Osteoblast (primary cell): ENCODE measurements at regions not wholly inside any gene's neighbourhood (a gene's known extent, or its start where the extent isn't known, plus 50 kb on each side); places are given as distances from the start of the nearest gene placed in this dataset.

Source experiments
- DNase-seq: peaks from one replicate; pipeline ENCODE4 v3.0.0; 2011; ENCODE audit warnings: low spot score, mixed read lengths; ENCODE audit not compliant: insufficient read length; ENCODE audit errors: missing footprints
- H2AFZ ChIP-seq: 2 replicates; pipeline ENCODE4 v1.6.0; 2011; ENCODE audit warnings: mild to moderate bottlenecking, low read length
- H3K27ac ChIP-seq: 2 replicates; pipeline ENCODE4 v1.5.1; 2011; ENCODE audit warnings: mild to moderate bottlenecking, low read depth, low read length, moderate library complexity
- H3K27me3 ChIP-seq: 2 replicates; pipeline ENCODE4 v1.6.0; 2012; ENCODE audit warnings: mild to moderate bottlenecking, control low read depth, inconsistent platforms, low read length, moderate library complexity; ENCODE audit not compliant: insufficient read depth
- H3K36me3 ChIP-seq: 2 replicates; pipeline ENCODE4 v1.5.1; 2011; ENCODE audit warnings: mild to moderate bottlenecking, low read length, control low read depth, moderate library complexity; ENCODE audit not compliant: insufficient read depth
- H3K4me1 ChIP-seq: 2 replicates; pipeline ENCODE4 v1.5.1; 2011; ENCODE audit warnings: mild to moderate bottlenecking, low read length, control low read depth, moderate library complexity; ENCODE audit not compliant: insufficient read depth
- H3K4me2 ChIP-seq: 2 replicates; pipeline ENCODE4 v1.6.0; 2011; ENCODE audit warnings: mild to moderate bottlenecking, low read length; ENCODE audit not compliant: insufficient read depth
- H3K4me3 ChIP-seq: fragments of 200-600 bp; sonication (generic); 3 replicates; pipeline ENCODE4 v1.5.1; 2012; ENCODE audit warnings: mild to moderate bottlenecking, low read length, inconsistent platforms; ENCODE audit not compliant: insufficient read depth
- H3K79me2 ChIP-seq: 2 replicates; pipeline ENCODE4 v1.6.0; 2012; ENCODE audit warnings: mild to moderate bottlenecking, low read length, control low read depth, inconsistent platforms; ENCODE audit not compliant: insufficient read depth
- H3K9me3 ChIP-seq: 2 replicates; pipeline ENCODE4 v1.5.1; 2011; ENCODE audit warnings: low read depth, low read length, control low read depth
- H4K20me1 ChIP-seq: 2 replicates; pipeline ENCODE4 v1.6.0; 2012; ENCODE audit warnings: mild to moderate bottlenecking, low read length, control low read depth; ENCODE audit not compliant: insufficient read depth
- CTCF ChIP-seq: IDR thresholded peaks from 2 replicates; pipeline ENCODE4 v1.5.1; 2011; ENCODE audit warnings: mild to moderate bottlenecking, low read depth, low read length, moderate library complexity; ENCODE audit errors: extremely low read depth

- Histone ChIP-seq H3K79me2 (no peaks in the 10 kb centered on the region), H3K36me3 (no peaks in the 10 kb centered on the region), H3K4me1 (no peaks in the 10 kb centered on the region), H3K4me2 (no peak overlapping the region), H3K27me3 (no peaks in the 10 kb centered on the region), H4K20me1 (no peaks in the 10 kb centered on the region), H3K4me3 (no peak overlapping the region), H2AFZ (no peak overlapping the region), H3K9me3 (peaks cover 5% of the 10 kb centered on the region), H3K27ac (no peak overlapping the region)
- TF ChIP-seq CTCF = no peak
- DNase-seq = no peak
Measured at GRCh38 chr3:86257955-86258641, 732.9 kb downstream of the VGLL3 start.

DNA sequence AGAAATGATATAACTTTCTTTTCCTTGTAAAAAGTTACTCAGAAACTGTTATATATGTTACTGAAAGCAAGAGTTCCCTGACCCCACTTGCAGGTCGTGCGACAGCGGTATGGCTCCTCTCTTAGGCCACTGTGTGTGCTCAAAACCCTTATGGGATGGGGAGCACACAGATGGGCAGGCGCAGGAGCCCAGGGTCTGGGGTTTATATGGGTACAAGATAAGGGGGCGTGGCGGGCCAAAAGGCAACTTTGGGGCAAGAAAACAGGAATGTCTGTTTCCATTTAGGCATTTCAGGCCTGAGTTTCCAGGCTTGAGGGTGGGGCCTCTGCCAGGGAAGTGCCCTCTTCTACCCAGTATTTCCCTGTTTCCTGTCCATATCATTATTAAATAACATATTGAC is 736.5 kb downstream of the VGLL3 start:
- Histone ChIP-seq H3K4me1 (no peaks in the 10 kb centered on the region), H3K36me3 (no peaks in the 10 kb centered on the region), H3K4me2 (no peak overlapping the region), H2AFZ (no peak overlapping the region), H3K79me2 (no peaks in the 10 kb centered on the region), H3K27ac (no peak overlapping the region), H3K9me3 (peaks cover 5% of the 10 kb centered on the region), H4K20me1 (no peaks in the 10 kb centered on the region), H3K4me3 (no peak overlapping the region), H3K27me3 (no peaks in the 10 kb centered on the region)
- no peak for TF ChIP-seq CTCF
- no peak for DNase-seq

DNA sequence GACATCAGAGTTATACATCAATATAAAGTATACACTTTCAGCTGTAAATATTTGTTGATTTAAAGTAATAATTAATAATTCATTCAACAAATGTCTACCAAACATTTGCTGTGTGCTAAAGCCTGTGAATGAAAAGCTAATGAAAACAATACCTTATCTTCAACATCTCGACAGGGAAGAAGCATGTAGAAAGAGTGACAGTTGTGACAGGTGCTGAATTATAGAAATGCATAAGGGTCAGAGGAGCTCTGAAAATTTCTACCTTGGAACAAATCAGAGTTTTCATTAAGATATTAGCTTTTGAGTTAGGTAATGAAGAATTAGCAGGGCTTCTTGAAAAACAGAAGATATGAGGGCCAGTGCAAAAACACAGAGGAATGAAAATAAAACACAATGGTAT is 739.2 kb downstream of the VGLL3 start:
- Histone ChIP-seq H3K4me2 (no peak overlapping the region), H3K36me3 (no peaks in the 10 kb centered on the region), H3K79me2 (no peaks in the 10 kb centered on the region), H3K4me1 (no peaks in the 10 kb centered on the region), H3K27ac (no peak overlapping the region), H3K4me3 (no peak overlapping the region), H4K20me1 (no peaks in the 10 kb centered on the region), H3K9me3 (peaks cover 3% of the 10 kb centered on the region), H3K27me3 (no peaks in the 10 kb centered on the region), H2AFZ (no peak overlapping the region)
- no peak for DNase-seq
- TF ChIP-seq CTCF = no peak

DNA sequence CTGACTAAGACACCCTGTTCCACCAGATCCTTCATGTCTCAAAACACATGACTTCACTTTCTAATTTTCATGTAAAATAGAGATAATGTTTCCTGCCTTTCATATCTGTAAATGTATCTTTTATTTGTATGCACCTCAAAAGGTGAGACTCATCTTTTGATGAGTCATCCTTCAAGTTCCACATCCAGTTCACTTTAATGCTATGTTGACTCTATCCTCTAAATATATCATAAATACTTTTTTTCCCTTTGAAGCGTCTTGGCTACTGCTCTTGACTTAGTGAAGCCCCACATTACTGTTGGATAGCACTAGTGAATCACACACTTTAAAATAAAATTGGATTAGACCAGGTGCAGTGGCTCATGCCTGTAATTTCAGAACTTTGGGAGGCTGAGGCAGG is 741.1 kb downstream of the VGLL3 start:
- Histone ChIP-seq H3K27ac (no peak overlapping the region), H3K36me3 (no peaks in the 10 kb centered on the region), H3K4me3 (no peak overlapping the region), H3K27me3 (no peaks in the 10 kb centered on the region), H3K9me3 (no peaks in the 10 kb centered on the region), H2AFZ (no peak overlapping the region), H3K4me1 (no peaks in the 10 kb centered on the region), H4K20me1 (no peaks in the 10 kb centered on the region), H3K79me2 (no peaks in the 10 kb centered on the region), H3K4me2 (no peak overlapping the region)
- no peak for TF ChIP-seq CTCF
- DNase-seq = no peak
